Endodermal cell (in vitro differentiated cells): ENCODE measurements at regions not wholly inside any gene's neighbourhood (a gene's known extent, or its start where the extent isn't known, plus 50 kb on each side); places are given as distances from the start of the nearest gene placed in this dataset.
A peak's percentile ranks its signal among the peaks of the same experiment; 100 is the strongest.

Source experiments
- DNase-seq: peaks from one replicate; pipeline ENCODE4 v3.0.0-alpha.2; 2017
- H3K27ac ChIP-seq: 2 replicates; pipeline ENCODE4 v1.5.1; 2013; ENCODE audit warnings: mild to moderate bottlenecking, low read depth, low read length, moderate library complexity
- H3K27me3 ChIP-seq: 2 replicates; pipeline ENCODE4 v1.6.1; 2013; ENCODE audit warnings: mild to moderate bottlenecking, low read length, moderate library complexity; ENCODE audit not compliant: insufficient read depth, control insufficient read depth, poor library complexity, severe bottlenecking
- H3K36me3 ChIP-seq: 2 replicates; pipeline ENCODE4 v1.7.0; 2013; ENCODE audit warnings: mild to moderate bottlenecking, low read length, moderate library complexity; ENCODE audit not compliant: control insufficient read depth, insufficient read depth
- H3K4me1 ChIP-seq: one replicate; pipeline ENCODE4 v1.7.0; 2013; ENCODE audit warnings: low read length; ENCODE audit not compliant: control insufficient read depth, insufficient read depth
- H3K4me3 ChIP-seq: 2 replicates; pipeline ENCODE4 v1.5.1; 2013; ENCODE audit warnings: mild to moderate bottlenecking, low read length, moderate library complexity
- H3K9ac ChIP-seq: 2 replicates; pipeline ENCODE4 v1.6.1; 2013; ENCODE audit warnings: mild to moderate bottlenecking, low read length, moderate library complexity; ENCODE audit not compliant: poor library complexity, severe bottlenecking; ENCODE audit errors: extremely low read depth
- H3K9me3 ChIP-seq: 2 replicates; pipeline ENCODE4 v1.6.1; 2013; ENCODE audit warnings: mild to moderate bottlenecking, low read length, moderate library complexity; ENCODE audit not compliant: control insufficient read depth
- H3K27ac Mint-ChIP-seq: 2 replicates; pipeline ENCODE4 v1.8.0; 2020; ENCODE audit warnings: mixed read lengths
- H3K27me3 Mint-ChIP-seq: 2 replicates; pipeline ENCODE4 v1.8.0; 2021; ENCODE audit warnings: mild to moderate bottlenecking, mixed read lengths; ENCODE audit not compliant: insufficient read depth
- H3K36me3 Mint-ChIP-seq: 2 replicates; pipeline ENCODE4 v1.8.0; 2020; ENCODE audit warnings: low read depth, mixed read lengths
- H3K4me1 Mint-ChIP-seq: 2 replicates; pipeline ENCODE4 v1.8.0; 2020; ENCODE audit warnings: mixed read lengths
- H3K4me3 Mint-ChIP-seq: 2 replicates; pipeline ENCODE4 v1.8.0; 2020; ENCODE audit warnings: mild to moderate bottlenecking, moderate library complexity, mixed read lengths
- H3K9me3 Mint-ChIP-seq: 2 replicates; pipeline ENCODE4 v1.8.0; 2020; ENCODE audit warnings: mild to moderate bottlenecking, mixed read lengths
- CTCF ChIP-seq: fragments of 200-600 bp; sonication (generic); conservative IDR thresholded peaks from 2 replicates; pipeline ENCODE4 v1.5.0; 2021; ENCODE audit warnings: antibody characterized with exemption, mild to moderate bottlenecking
- WGBS, 2 experiments: methylation state at CpG; one replicate each; pipeline versions ENCODE4 v1.1.5 to v1.1.7; 2013; ENCODE audit warnings: missing lambda C conversion rate in 2 of 2, mixed read lengths in 1 of 2; ENCODE audit not compliant: insufficient coverage in 1 of 2, insufficient read length in 1 of 2; 5-methylcytosine and 5-hydroxymethylcytosine counted together

- Histone ChIP-seq H3K4me3 (no peak overlapping the region), H3K9ac (no peak overlapping the region), H3K36me3 (no peaks in the 10 kb centered on the region), H3K4me1 (no peaks in the 10 kb centered on the region), H3K9me3 (no peaks in the 10 kb centered on the region), H3K27ac (no peak overlapping the region), H3K27me3 (no peaks in the 10 kb centered on the region)
- DNase-seq = peak; percentile 36
- no peaks in the 10 kb centered on the region for H3K36me3 Mint-ChIP-seq
- H3K27me3 Mint-ChIP-seq = peaks cover 9% of the 10 kb centered on the region
- no peaks in the 10 kb centered on the region for H3K4me1 Mint-ChIP-seq
- H3K4me3 Mint-ChIP-seq = no peak overlapping the region
- no peak overlapping the region for H3K27ac Mint-ChIP-seq
- no peaks in the 10 kb centered on the region for H3K9me3 Mint-ChIP-seq
- TF ChIP-seq CTCF = no peak
- WGBS, 2 experiments = 92 to 96% methylated on average over 1 to 2 of the region's 2 CpGs
Measured at GRCh38 chr5:128896675-128897074, 68.6 kb upstream of the SLC27A6 start.

- 80 to 90% methylated on average over 2 to 5 of the region's 5 CpGs for WGBS, 2 experiments
- Histone ChIP-seq H3K4me1 (no peaks in the 10 kb centered on the region), H3K27ac (no peak overlapping the region), H3K36me3 (no peaks in the 10 kb centered on the region), H3K9me3 (no peaks in the 10 kb centered on the region), H3K4me3 (no peak overlapping the region), H3K27me3 (no peaks in the 10 kb centered on the region), H3K9ac (no peak overlapping the region)
- H3K27ac Mint-ChIP-seq = no peak overlapping the region
- H3K4me3 Mint-ChIP-seq = no peak overlapping the region
- H3K4me1 Mint-ChIP-seq = no peaks in the 10 kb centered on the region
- no peak for TF ChIP-seq CTCF
- no peak for DNase-seq
- no peaks in the 10 kb centered on the region for H3K27me3 Mint-ChIP-seq
- no peaks in the 10 kb centered on the region for H3K36me3 Mint-ChIP-seq
- no peaks in the 10 kb centered on the region for H3K9me3 Mint-ChIP-seq
Measured at GRCh38 chr5:128903550-128903949, 61.7 kb upstream of the SLC27A6 start.

GRCh38 chr5:128904805-128905567, 60.3 kb upstream of the SLC27A6 start:
- no peak overlapping the region for H3K27ac Mint-ChIP-seq
- no peak for TF ChIP-seq CTCF
- Histone ChIP-seq H3K4me3 (no peak overlapping the region), H3K9ac (no peak overlapping the region), H3K27ac (no peak overlapping the region), H3K9me3 (no peaks in the 10 kb centered on the region), H3K27me3 (no peaks in the 10 kb centered on the region), H3K4me1 (no peaks in the 10 kb centered on the region), H3K36me3 (no peaks in the 10 kb centered on the region)
- DNase-seq = no peak
- H3K4me3 Mint-ChIP-seq = no peak overlapping the region
- no peaks in the 10 kb centered on the region for H3K9me3 Mint-ChIP-seq
- H3K27me3 Mint-ChIP-seq = no peaks in the 10 kb centered on the region
- no peaks in the 10 kb centered on the region for H3K4me1 Mint-ChIP-seq
- no peaks in the 10 kb centered on the region for H3K36me3 Mint-ChIP-seq
- WGBS, 2 experiments = 60 to 68% methylated on average over 2 to 3 of the region's 3 CpGs
